Erythroblast (primary cell): ENCODE measurements at regions not wholly inside any gene's neighbourhood (a gene's known extent, or its start where the extent isn't known, plus 50 kb on each side); places are given as distances from the start of the nearest gene placed in this dataset.

Experiments used
- GATA1 ChIP-seq: IDR thresholded peaks from 2 replicates; pipeline ENCODE4 v1.6.1; 2011; ENCODE audit warnings: low read depth, mild to moderate bottlenecking, control low read depth, low read length, moderate library complexity
- POLR2A ChIP-seq: IDR thresholded peaks from 2 replicates; pipeline ENCODE4 v1.6.1; 2011; ENCODE audit warnings: mild to moderate bottlenecking, low read length

DNA sequence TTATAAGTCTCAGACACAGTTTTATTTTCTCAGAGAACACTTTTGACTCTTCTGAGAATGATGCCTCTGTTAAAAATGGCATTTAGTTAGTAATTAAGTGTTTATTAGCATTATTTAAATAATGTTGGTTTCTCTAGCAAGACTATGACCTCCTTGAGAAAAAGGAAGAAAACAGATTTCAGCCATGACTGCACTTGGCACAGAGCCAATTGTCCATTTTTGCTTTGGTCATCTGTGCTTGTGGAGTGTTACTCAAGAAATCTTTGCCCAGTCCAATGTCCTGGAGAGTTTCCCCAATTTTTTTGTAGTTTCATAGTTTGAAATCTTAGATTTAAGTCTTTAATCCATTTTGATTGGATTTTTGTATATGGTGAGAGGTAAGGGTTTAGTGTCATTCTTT, 1229.4 kb upstream of the FAM98A start:
- TF ChIP-seq POLR2A = no peak
- TF ChIP-seq GATA1 = no peak
